ENCODE measurements at regions not wholly inside any gene's neighbourhood (a gene's known extent, or its start where the extent isn't known, plus 50 kb on each side); places are given as distances from the start of the nearest gene placed in this dataset.

DNA sequence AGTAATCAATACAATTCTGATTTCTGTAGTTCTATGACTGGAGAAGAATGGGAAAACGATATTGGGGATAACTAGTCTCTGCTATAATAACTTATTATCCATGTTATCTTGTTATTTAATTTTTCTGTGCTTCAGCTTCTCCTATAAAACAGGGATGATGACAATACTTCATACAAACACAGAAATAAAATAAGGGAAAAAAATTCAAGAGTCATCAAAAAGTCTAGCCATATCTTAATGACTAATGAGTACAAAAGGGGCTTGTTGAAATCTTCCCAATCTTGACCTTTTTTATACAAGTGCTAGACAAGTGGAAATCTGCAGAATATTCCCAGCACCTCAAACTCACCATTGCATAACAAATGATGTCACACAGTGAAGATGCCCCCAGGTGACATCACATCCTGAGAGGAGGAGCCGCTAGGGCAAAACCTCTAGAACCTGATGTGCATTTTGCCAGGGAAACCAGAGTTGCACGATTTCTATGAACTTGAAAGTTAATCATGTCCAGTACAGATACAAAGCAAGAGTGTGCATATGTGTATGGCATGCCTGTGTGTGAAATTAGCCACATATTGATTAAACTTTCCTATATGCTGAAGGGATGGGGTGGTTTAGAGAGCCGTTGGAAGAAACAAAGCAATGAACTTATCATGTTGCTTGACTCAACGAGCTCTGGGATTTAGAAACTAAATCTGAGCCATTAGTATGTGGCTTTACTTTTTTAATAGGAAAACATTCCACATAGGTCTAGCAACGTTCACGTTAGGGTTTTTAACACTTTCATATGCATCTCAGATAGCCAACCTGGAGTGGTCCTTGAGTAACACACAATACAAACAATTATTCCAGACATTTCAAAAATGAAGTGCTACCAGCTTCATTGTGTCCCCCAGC, 278.9 kb downstream of the SLC4A3 start:
- DNase-seq = no peak

DNA sequence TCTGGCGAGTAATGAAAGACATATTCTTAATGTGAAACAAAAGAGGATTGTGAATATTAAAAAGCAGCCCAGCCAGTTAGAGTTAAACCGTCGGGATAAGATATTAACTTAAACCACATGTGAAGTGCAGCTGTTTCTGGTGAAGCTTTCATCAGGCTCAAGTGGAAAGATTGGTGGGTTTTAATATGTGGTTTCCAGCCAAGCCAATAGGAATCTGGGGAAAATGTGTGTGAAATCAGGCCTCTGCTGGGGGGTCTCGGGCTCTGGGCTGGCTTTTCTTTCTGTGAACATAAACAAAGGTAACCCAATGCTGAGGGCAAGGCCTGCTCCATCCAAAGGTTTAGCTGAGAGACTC, 279.6 kb downstream of the SLC4A3 start:
- DNase-seq = no peak

DNA sequence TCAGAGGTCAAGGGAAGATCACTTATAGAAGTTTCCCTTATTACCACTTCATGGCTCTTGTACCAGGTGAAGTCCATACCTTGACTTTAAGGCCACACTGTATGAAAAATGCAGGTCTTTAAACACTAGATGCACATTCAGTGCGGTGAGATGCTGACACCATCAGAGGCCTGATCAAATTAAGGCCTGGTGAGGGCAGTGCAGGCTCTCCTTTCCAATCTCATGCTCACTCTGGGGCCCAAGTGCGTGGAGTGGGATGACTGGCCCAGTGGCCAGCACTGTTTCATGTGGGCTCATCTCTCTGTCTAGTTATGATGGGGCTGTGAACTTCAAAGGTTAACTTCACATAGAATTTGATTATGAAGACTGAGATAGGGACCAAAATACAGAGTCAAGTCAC, 281.1 kb downstream of the SLC4A3 start:
- DNase-seq = no peak

DNA sequence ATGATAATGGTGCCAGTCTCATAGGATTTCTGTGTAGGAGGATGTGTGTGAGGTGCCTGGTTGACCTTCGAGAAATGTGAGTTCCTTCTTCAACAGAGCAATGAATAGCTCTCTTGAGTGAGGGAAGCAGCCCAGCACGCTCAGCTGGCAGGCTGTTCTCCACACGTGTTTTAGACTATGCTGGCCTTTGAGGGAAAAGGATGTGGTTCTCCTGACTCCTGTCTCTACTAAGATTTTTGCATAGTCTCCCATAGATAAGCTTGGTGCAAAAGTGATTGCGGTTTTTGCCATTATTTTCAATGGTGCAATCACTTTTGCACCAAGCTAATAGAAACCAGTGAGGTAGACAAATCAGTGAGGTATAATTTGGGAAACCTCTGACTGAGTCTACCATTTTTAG, 284.1 kb downstream of the SLC4A3 start:
- no peak for DNase-seq

DNA sequence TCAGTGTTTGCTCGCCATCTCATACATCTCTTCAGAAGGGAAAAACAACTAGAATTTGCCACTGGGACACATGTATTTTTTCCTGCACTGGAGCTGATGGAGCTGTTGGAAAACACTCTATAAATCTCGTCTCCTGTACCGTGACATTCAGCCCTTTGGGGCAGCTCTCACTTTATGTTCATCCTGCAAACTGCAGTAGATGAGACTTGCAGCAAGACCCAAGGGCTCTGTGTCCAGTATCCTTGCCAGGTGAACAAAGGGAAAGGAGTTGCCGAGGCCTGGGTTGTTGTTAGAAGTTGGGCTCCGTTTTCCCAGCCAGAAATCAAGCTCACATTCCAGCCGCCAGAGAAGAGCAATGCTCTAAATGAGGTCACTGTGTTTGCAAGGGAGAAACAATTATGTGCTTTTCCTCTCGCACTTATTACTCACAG, 285.1 kb downstream of the SLC4A3 start:
- DNase-seq = no peak

DNA sequence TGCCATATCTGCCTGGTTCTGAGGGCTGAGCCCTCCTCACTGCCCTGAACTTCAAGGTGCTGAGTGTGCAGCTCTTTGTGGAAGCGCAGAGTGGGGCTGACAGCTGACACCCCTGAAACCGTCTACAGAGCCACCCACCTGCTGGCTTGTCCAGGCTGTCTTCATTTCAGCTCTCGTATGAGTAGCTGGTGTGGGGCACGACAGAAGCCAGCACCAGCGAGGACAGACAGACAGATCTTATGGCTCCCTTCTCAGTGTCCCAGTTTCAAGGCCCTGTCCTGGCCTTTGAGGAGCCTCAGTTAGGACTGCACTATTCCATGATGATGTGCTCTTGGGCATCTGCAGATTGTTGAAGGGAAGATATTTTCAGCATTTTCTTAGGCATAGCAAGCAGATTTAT, 287.1 kb downstream of the SLC4A3 start:
- DNase-seq = no peak

DNA sequence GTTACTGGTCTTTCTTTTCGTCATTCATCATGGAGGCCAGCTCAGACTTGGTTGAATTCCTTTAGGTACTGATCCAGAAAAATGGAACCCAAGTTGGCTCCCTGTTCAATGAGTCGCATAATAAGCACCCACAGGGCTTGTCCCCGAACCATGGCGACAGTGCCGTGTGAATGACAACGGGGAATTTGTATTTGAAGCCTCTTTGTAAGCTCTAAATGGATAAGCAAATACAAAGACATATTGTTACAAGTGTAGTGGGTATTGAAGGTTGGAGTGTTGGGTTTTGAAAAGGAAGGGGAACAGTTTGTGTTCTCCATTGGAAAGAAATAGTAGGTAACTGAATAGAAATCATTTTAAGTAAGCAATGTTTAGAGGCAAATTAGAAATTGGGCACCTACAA, 288.9 kb downstream of the SLC4A3 start:
- DNase-seq = no peak

DNA sequence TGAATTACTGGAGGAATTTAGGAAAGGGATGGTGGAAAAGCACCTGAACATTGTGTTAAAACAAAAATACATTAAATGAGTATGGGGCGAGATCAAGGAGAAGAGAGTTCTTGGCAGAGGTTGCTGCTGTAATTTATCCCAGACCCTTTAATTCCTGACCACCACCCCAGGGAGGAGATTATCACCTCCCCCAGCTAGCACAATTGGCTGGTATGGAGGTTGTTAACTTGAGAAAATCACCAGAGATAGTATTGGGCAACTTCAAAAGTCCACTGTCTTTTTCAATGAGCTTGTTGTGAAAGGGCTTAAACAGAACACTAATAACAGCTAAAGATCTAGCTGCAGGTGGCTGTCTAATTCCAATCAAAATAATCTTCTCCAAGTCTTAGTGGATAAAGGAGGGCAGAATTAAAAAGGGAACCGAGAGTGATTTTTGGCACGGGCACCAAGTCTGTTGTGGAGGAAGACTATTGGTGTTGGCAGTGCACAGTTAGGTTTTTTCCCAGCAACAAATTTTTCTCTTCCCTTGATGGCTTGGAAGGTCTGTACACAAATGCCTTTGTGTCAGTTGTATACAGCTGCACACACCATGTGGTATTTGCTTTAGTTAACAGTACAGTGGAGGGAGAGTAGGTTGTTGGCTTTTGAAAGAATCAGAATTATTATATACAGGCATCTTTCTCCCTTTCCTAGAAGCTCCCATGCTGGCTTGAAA, 289.5 kb downstream of the SLC4A3 start:
- no peak for DNase-seq

DNA sequence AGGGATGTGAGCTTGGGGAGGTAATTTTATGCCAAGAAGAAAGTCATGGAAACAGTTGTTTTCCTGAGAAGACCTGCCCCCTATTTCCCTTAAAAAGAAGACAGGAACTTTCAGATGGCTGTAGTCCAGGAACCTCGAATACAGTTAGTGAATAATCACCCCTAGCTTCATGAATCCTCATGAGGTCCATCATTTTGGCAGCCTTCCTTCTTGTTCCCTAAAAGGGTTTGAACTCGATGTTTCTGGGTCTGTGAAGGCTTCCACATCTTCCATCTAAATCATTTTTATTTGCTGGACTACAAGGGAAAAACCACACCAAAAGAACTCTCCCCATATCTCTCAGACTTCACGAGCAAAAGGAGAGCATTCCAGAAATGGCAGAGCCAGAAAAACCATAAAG, 290.8 kb downstream of the SLC4A3 start:
- no peak for DNase-seq

DNA sequence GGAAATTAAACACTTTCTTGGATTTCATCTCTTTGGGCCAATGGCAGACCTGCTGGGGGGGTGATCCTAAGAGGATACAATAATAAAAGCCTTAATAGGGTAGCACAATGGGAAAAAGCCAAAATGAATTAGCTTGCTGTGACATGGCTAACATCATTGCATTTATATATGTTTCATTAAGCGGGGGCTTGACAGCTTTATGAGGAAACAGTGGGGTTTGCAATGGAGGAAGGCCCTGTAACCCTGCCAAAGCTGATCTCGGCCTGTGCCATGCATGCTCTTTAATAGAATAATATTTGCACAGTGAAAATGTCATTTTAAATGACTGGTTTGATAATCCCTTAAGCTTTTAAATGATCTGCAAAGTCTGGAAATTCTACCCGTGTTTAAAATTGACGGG, 291.5 kb downstream of the SLC4A3 start:
- DNase-seq = no peak

DNA sequence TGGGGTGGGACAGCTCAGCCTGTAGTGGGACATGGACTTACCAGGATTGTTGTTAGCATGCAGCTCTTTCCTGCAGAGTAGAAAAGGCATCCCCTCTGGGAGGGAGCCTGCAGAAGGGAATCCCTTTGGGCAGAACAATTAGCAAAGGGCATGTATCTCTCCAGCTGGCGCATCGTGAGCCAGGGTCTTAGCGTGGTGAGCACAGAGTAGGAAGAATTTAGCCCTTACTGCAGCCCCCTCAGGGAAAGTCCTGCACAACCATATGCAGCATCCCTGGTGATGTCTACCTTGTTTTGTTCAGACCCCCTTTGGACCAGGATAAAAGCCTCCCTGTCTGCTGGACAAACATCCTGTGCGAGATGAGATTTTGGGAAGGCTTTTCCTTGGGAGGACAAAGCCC, 292.1 kb downstream of the SLC4A3 start:
- DNase-seq = no peak

DNA sequence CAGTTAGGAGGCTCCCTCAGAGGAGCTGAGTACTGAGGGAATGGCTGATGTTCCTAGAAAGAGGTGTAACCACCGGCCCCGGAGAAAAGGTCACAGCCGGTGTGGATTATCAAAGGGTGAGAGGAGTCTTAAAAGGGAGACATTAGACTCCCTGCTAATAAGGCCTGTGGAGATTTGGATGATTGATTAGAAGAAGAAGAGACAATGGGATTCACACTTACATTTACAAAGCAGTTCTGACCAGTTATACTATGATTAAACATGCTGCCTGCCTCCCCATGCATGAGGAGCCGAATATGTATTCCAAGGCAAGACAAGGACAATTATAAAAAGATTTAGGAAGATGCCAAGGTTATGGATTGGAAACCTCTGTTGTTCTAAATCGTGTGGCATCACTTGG, 302.4 kb downstream of the SLC4A3 start:
- no peak for DNase-seq

DNA sequence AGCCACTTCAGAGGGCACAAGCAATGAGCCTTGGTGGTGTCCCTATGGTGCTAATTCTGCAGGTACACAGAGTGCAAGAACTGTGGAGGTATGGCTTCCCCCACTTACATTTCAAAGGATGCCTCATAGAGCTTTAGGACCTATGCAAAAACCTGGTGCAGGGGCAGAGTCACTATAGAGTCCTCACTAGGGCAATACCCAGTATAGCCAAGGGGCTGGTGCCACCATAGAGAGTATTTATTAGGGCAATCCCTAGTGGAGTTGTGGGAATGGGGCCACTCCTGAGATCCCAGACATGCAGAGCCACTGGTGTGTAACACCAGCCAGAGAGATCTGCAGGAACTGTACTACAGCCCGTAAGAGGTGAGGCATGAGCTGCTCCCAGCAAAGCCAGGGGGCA, 312.2 kb downstream of the SLC4A3 start:
- no peak for DNase-seq

DNA sequence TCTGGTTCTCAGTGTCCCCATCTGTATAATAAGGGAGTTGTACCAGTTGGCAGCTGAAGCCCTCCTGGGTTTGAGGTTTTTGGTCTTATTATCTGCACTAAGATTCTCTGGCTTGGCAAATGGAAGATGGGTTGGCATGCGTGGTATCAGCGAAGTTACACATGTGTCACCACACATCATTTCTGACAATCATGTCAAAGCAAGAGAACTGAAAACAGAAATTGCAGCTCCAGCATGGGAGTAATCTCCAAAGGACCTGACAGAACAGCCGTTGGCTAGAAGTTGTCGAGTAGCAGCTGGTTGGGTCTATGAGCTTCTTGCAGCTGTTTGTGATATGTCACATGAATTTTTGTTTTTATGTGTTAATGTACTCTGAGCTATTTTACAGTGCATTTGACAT, 317.4 kb downstream of the SLC4A3 start:
- DNase-seq = no peak

DNA sequence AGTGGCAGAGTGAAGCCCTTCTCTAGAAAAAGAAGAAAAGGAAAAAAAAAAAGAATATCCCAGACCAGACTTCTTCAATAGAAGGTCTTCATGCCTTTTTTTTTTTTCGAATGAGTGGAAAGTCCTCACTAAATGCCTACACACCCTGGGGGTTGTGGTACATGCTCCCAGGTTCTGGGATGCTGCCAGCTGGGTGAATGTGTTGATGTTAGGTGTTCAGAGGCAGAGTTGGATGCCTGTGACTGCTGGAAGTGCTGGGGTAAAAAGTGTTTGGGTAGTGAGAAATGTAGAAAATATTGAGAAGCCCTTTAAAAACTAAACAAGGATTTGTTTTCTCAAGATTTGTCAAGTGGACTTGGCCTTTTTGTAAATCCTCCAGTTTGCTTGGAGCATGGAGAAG, 318.6 kb downstream of the SLC4A3 start:
- no peak for DNase-seq

DNA sequence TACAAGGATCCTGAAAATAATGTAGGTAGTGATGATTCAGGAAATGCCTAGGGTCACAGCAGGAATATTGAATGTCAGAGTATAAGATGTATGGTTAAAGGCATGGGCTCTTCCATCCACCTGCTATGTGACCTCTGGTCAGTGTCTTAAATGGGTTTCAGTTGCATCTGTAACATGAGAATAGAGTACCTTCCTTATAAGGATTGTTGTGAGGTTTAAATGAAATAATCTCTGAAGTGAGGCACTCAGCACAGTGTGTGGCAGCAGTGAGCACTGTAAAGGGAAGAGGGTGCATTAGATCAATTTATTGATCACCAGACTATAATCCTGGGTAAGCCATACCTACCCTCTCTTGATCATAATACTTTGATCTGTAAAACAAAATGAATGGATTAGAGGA, 319.1 kb downstream of the SLC4A3 start:
- DNase-seq = no peak

DNA sequence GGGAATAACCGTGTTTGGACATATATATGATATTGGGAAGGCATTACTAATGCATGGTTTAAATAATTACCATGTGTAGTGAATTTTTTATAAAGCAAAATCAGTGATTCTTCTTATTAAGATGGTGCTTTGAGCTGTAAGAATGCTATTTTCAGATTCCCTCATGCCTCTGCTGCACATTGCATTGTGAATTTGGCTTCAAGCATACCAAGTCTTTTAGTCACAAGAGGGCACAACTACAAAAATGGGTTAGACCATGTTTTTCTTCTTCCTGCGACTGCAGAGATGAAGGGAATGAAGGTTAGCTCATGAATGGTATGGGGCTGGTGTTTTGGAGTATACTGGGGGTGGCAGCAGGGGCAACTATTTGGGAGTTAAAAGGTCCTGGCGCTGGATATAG, 320.1 kb downstream of the SLC4A3 start:
- DNase-seq = no peak

DNA sequence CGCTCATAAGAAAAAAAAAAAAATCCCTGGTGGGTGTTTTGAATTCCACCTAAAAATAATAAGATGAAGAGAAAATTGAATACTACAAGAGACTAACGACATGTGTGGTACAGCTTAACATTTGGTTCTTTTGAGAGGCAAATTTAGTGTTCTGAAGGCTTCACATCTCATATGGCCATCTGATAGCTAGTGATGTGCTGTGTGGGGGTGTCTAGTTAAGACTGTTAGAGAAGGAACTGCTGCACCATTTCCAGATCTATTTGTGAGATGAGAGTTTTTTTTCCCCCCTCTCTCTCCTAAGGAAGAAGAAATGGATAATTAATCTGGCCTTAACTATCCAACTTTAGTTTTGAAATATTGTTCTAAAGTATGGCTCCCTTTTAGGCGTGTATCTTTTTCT, 321.6 kb downstream of the SLC4A3 start:
- DNase-seq = no peak

DNA sequence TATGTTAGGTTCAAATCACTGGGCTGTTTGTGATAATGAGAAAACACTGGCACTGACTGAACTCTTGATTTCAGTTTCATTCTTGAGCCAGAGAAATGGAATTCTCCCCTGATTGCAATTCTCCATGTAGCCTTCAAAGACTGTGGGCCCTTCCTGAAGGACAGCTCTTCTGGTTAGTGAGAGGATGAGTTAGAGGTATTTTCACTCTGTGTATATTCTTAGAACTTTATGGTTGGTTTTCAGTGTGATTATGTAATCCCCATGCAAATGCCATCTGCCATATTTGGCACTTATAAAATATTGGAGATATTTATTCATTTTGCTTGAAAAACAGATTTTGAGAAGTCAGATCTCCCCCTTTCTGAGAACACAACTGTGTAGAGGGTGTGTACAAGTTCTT, 323.7 kb downstream of the SLC4A3 start:
- no peak for DNase-seq

DNA sequence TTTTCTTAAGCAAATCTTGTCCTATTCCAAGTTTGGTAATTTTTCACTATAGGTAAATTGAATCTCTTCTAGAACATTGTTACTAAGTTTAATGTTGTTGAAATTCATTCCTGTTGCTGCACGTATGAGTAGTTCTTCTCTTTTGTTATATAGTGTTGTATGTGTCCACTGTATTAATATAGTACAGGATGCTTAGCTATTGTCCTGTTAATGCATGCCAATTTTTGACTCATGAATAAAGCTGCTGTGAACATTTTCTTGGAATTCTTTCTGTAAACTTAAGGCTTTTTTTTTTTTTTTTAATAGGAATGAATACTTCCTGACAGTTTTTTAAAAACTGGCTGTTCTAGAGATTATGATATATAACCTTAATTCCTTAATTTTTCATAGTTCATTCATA, 326.9 kb downstream of the SLC4A3 start:
- no peak for DNase-seq

DNA sequence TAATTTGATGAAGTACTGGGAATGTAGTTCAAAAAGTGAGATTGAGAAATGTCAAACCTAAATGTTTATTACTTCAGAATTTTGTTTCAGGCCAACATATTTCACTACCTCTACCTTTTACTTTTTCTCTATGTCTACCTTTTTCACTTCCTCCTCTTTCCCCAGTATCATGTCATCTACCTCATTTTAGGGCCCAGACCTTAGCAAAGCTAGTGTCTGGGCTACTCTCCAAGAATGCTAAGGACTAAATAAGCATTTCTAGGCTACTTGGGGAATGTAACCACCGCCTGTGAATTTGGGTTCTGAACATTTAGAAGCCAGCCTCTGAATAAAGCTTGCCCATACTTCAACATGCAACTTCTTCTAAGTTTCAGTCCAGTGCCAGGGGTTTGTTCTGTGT, 330.4 kb downstream of the SLC4A3 start:
- no peak for DNase-seq

DNA sequence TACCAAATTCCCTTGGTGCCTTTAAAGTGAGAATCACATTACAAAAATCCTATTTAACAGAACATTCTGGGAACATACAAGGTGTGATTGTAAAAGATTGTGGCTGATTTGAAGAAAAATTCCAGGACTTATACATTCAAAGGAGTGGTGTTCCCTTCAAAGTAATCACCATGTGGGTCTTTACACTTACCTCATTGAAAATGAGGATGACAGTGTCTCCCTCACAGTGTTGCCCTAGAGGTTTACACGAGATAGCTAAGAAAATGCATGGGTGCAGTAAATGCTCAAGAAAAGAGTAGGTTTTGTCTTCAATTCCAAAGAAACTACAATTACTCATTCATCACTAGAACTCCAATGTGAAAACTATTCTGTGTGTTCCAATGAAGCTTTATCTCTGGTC, 331.5 kb downstream of the SLC4A3 start:
- DNase-seq = no peak

DNA sequence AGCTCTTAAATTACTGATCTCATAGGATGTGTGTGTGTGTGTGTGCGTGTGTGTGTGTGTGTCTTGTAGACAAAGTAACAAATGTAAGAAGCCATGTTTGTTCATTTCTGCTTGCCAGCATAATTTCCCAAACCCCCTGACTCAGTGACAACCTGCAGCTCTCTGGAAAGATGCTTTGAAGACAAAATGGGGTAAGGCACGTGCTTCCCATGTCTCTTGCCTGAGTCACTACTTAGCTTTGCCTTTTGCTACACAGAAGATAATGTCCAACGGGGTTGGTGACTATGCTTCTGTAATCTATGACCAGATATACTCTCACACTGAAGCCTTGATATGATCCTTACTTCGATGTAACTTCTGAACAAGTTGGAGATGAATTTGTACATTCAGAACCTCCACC, 332.0 kb downstream of the SLC4A3 start:
- DNase-seq = no peak

DNA sequence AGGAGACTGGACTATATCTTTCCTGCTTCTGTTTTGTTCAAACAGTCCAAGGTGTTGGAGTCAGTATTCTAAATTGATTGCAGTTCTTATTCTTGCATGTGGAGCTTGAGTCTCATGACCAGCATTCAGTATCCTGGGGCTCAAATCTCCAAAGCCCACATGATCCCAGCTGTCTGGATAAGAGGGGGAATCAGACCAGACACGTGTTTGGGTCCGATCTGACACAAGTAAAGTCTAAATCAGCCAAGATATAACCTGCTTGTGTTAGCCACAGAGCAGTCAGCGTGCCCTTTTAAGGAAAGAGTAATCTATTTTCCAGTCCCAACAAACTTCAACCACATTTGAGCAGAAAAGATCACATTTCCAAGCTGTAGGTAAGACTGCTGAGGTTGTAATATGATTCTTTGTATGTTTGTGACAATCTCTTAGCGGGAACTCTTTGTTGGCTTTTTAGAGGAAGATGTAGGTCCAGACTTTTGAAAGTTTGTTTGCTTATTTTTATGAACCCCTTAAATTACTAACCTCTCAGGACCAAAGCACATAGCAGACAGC, 334.6 kb downstream of the SLC4A3 start:
- DNase-seq = no peak

All from hematopoietic multipotent progenitor cell treated with erythropoietin and hydrocortisone succinate and interleukin-3 and kit ligand, for 8 days (in vitro differentiated cells).